ENCODE measurements at regions not wholly inside any gene's neighbourhood (a gene's known extent, or its start where the extent isn't known, plus 50 kb on each side); places are given as distances from the start of the nearest gene placed in this dataset.
A peak's percentile ranks its signal among the peaks of the same experiment; 100 is the strongest.

GRCh38 chr3:72698154-72698917, 149.9 kb downstream of the SHQ1 start:
- no peak for DNase-seq (ENCODE audit: low read depth)

DNA sequence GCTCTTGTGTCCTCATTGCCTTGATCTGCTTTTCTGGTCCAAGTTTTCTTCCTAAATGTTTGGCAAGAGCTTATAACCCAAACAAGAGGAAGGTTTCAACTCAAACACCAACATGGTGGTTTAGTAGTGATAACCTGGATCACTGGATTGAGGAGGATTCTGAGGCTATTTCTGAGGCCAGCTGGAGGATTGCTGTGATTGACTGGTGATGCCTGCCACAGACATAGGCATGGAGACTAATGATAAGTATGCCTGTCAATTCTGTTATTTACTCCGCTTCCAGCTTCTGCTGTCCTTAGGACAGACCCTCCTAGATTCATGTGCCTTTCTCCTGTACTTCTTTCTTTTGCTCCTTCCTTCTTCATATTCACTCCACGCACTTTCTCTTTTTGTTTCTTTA, 150.5 kb downstream of the SHQ1 start:
- no peak for DNase-seq (ENCODE audit: low read depth)

DNA sequence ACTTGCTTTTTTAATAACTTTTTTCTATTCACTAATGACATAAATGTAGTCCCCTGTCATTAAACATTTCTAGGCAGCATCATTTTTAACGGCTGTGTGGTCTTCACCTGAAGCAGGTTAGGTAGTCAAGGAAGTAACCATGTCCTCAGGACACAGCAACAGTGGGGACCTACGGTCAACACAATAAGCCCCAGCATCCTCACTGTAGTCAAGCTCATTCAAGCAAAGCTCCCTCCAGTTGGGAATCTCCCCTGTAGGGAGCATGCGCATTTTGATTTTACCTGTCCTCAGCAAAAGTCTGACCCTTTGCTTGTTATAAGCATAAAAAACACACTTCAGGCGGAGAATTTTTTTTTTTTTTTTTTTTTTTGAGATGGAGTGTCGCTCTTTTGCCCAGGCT, 151.4 kb downstream of the SHQ1 start:
- DNase-seq (ENCODE audit: low read depth) = no peak

DNA sequence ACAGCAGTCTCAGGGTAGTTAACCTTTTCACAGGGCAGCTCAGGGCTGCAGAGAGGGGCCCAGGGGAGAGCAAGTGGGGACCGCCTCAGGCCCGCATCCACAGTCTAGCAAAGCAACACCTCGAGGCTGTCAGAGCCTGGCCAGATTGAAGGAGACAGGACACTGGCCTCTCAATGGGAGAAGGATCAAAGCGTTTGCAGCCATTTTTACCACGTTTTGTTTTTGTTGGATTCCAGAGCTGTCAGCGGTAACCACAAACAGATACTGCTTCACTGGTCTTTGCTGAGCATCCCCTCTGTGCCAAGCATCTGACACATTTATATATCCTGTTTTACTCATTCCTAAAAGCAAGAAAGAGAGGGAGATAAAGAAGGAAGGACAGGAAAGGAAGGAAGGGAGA, 153.8 kb downstream of the SHQ1 start:
- no peak for DNase-seq (ENCODE audit: low read depth)

DNA sequence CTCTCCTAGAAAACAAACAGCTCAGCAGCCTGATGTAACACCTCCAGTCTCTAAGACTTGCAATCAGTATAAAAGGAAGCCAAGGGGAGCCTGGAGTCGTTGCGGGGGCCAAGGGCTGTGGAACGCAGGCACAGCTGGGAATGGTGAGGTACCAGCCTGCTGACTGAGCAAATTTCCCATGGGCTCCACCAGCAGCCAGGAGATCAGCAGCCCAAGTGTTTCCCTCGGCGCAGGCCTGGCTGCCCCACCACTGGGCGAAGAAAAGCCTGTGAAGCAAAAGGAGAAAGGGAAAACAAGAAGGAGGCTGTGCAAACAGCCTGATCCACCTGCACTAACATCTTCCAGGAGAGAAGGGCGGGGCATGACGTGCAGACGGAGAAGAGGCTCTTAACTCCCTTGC, 155.3 kb downstream of the SHQ1 start:
- no peak for DNase-seq (ENCODE audit: low read depth)

GRCh38 chr3:72690629-72691028, 157.6 kb downstream of the SHQ1 start:
- DNase-seq (ENCODE audit: low read depth) = no peak

- no peak for DNase-seq (ENCODE audit: low read depth)
Measured at GRCh38 chr3:72682936-72683452, 165.3 kb downstream of the SHQ1 start.

- DNase-seq (ENCODE audit: low read depth) = no peak
Measured at GRCh38 chr3:72681598-72681997, 166.6 kb downstream of the SHQ1 start.

GRCh38 chr3:72680766-72681165, 167.5 kb downstream of the SHQ1 start:
- no peak for DNase-seq (ENCODE audit: low read depth)

- DNase-seq (ENCODE audit: low read depth) = no peak
Measured at GRCh38 chr3:72679540-72680198, 168.6 kb downstream of the SHQ1 start.

- DNase-seq (ENCODE audit: low read depth) = no peak
Measured at GRCh38 chr3:72678867-72679266, 169.4 kb downstream of the SHQ1 start.

GRCh38 chr3:72678380-72678779, 169.9 kb downstream of the SHQ1 start:
- no peak for DNase-seq (ENCODE audit: low read depth)

DNA sequence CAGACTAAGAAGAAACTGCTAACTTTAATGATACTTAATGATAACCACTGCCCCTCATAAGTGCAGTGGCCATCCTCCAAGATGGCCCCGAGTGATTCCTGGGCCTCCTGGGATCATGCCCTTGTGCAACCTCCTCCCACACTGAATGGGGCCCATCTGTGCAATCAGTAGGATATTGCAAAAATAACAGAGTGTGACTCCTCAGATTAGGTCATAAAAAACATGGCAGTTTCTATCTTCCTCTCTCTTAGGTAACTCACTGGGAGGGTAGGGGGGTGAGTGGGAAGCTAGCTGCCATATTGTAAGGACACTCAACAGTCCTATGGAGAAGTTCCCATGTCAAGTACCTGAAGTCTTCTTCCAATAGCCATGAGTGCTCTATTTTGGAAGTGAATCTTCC, 173.0 kb downstream of the SHQ1 start:
- DNase-seq (ENCODE audit: low read depth) = no peak

DNA sequence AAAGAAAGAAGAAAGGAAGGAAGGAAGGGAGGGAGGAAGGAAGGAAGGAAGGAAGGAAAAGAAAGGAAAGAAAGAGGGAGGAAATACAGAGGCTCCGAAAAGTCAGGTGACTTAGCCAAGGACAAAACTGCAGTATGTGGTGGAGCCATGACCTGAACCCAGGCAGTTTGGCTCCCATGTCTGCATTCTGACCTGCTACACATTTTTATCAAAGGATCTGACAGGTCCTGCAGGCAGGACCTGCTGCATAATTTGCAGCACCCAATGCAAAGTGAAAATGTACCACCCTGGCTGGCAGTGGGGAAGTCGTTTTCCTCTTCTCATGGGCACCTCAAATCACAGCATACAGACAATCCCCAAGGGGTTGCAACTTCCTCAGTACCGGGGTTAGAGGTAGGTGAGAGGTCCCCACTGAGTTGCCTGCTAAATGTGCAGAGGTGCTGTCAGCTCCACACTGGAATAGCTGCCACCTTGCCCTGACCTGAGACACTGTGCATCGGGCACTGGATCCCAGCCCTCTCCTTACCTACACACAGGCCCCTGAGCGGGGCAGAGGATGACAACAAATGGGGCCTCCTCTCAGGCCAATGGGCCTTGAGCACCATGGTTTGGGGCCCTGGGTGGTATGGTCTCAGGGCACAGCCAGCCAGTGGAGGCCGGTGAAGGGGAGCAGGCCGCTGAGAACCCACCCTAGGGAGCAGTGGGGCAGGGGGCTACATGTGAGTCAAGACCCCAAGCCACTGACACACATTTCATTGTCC, 175.1 kb downstream of the SHQ1 start:
- no peak for DNase-seq (ENCODE audit: low read depth)

GRCh38 chr3:72669224-72669623, 179.0 kb downstream of the SHQ1 start:
- no peak for DNase-seq (ENCODE audit: low read depth)

GRCh38 chr3:72666447-72666755, 181.8 kb downstream of the SHQ1 start:
- no peak for DNase-seq (ENCODE audit: low read depth)

GRCh38 chr3:72665701-72666446, 182.4 kb downstream of the SHQ1 start:
- DNase-seq (ENCODE audit: low read depth) = peak; percentile 6

- no peak for DNase-seq (ENCODE audit: low read depth)
Measured at GRCh38 chr3:72665103-72665502, 183.1 kb downstream of the SHQ1 start.

GRCh38 chr3:72664184-72664975, 183.9 kb downstream of the SHQ1 start:
- DNase-seq (ENCODE audit: low read depth) = no peak

GRCh38 chr3:72663429-72663828, 184.8 kb downstream of the SHQ1 start:
- no peak for DNase-seq (ENCODE audit: low read depth)

DNA sequence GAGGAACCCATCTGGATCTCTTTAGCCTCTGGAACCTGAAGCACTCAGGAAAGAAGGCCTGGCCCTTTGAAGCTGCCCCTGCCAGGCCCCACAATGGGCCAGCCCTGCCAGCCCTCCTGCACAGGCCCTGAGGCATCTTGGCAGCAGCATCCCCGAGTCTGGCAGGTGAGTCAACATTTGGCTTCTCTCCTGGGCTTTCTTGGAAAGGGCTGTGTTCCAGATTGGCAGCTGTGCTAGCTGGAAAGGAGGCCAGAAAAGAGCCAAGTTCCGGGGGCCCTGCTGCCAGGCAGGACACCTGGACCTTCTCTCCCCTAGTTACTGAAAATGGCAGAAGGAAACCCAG, 187.2 kb downstream of the SHQ1 start:
- DNase-seq (ENCODE audit: low read depth) = no peak

All from stimulated activated CD8-positive, alpha-beta memory T cell treated with anti-CD3 and anti-CD28 coated beads, Interleukin-15, amount 100 ng/mL, for 24 hours (primary cell).